HG03469 (cell line): ENCODE measurements at regions not wholly inside any gene's neighbourhood (a gene's known extent, or its start where the extent isn't known, plus 50 kb on each side); places are given as distances from the start of the nearest gene placed in this dataset.
"Not testable (repeated sequence)": the region's sequence is repeated elsewhere in the genome, so short reads cannot be mapped to it uniquely, and the experiment has no call there.

ENCODE experiments used
- ATAC-seq: cut with Tn5 transposase; IDR thresholded peaks from one replicate; pipeline ENCODE4 v1.9.1; 2021; ENCODE audit warnings: mild to moderate bottlenecking, moderate library complexity, moderate number of reproducible peaks; ENCODE audit not compliant: unreplicated experiment

GRCh38 chr5:75951158-75951557, 132.0 kb upstream of the SV2C start:
- ATAC-seq = no peak

- ATAC-seq = no peak
Measured at GRCh38 chr5:75948438-75948837, 134.7 kb upstream of the SV2C start.

DNA sequence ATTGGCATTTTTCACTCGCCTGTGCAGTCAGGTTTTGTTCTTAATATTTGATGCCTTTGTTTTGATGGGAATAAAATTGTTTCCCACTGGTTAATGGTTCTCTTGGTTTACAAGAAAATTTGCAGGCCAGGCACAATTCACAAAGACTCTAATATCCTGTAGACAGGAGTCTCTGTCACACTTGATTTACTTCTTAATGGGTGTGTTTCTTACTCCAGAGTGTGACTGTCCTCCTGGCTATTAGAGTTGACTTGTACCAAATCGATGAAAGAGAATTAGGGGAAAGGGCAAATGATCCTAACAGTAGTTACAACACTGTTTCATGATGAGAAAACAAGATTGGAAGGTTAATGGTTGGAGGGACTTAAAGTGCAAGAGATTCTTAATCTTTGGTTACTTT, 142.8 kb upstream of the SV2C start:
- ATAC-seq = no peak

DNA sequence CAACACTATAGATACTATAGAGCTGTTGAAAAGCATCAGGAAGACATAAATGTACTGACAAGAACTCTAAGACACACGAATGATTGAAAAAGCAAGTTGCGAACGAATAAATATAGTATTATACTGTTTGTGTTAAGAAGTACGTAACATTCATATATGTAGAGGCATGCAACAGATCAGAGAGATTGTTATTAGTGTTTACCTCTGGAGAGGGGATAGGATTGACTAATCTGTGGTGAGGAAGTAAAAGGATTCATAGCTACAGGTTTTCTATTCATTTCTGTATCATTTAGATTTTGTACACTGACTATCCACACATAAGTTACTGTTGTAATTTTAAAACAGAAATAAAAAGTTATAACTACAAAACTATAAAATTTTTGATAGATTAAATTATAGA, 147.6 kb upstream of the SV2C start:
- no peak for ATAC-seq

DNA sequence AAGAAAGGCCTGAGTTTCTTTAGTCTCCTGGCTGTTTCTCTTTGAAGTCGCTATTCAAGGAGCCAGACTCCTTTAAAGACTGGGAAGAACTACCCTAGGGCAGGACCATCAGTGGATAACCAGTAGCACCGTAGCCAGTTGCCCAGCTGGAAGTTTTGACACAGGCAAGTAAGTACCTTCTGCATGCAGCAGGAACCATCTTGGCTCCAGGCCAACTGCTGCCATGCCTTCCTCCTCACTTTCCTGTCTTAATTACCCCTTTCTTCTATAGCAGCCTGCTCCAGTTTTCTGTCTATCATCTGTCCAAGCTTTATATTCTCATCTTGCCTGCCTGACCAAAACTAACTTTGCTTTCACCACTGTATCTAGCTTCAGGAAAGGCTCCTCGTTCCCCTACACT, 149.7 kb upstream of the SV2C start:
- no peak for ATAC-seq

- no peak for ATAC-seq
Measured at GRCh38 chr5:75931175-75931574, 152.0 kb upstream of the SV2C start.

- no peak for ATAC-seq
Measured at GRCh38 chr5:75928992-75929391, 154.2 kb upstream of the SV2C start.

DNA sequence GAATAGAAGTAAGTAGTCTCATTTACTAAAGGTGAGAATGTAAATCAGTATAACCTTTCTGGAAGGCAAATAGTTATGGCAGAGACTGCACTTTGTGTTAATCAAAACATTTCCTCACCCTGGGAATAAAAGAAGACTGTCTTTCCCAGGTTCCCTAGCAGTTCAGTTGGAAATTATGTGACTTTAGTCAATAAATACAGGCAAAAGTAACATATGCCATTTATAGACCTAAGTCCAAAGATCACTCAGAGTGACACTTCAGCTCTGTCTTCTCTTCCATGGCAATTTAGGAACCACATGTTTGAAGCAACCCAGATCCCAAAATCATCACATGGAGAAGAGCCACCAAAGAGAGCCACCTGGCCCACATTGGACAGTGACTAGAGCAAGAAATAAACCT, 160.7 kb upstream of the SV2C start:
- ATAC-seq = no peak

GRCh38 chr5:75921011-75921410, 162.2 kb upstream of the SV2C start:
- ATAC-seq = no peak

GRCh38 chr5:75916144-75916543, 167.0 kb upstream of the SV2C start:
- no peak for ATAC-seq

DNA sequence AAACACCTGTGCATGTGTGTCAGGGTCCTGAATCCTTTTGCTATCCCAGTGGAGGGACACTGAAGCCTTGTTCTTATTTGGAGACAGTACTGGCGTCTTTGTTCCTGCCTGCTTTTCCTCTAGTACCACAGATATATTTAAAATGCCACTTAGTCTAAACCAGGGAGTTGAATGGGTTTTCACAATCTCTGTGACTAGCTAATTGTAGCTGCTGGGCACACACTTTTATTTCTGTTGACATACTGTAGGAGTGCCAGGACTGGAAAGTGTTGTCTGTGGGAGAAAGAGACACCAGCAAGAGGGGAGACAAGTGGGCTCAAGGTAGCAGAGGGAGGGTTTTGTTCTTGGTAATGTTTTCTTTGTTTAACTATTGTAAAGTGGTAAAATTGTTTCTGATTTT, 174.0 kb upstream of the SV2C start:
- no peak for ATAC-seq

DNA sequence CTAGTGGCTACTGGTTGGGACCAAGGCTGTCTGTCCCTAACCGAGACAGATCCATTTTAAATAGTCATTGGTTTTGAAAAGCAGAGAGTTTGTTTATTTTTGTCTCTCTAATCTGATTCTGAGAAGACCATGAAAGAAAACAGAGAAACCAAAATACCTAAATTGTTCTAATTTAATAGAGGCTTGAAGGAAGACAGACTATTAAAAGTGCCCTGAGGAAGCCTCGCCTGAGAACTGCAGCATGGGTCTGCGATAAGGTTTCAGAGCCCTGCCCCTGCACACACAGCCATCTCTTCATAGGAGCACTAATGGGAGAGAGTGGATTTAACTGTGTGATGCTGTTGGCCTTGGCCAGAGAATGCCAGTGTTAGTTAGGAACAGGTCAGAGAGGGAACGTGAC, 175.5 kb upstream of the SV2C start:
- ATAC-seq = no peak

- ATAC-seq = no peak
Measured at GRCh38 chr5:75894482-75894881, 177.2 kb upstream of the POC5 start.

GRCh38 chr5:75891736-75892135, 174.5 kb upstream of the POC5 start:
- ATAC-seq = no peak

DNA sequence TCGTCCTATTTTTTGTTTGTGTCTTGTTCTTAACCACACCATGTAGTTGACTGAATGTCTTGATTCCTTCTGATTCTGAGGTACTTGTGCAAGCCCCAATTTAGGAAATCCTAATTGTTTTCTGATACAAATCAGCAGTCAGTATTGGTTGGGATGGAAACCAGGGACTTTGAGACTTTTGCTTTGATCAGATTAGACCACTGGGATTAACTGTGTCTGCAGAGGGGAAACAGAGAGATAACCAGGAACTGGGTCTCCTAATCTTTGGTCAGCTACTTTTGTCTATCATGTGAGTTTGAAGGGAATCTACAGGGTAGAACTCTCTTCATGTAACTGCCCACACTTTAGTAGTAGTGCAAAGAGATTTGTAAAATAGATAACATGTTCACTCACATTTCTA, 173.8 kb upstream of the POC5 start:
- no peak for ATAC-seq

DNA sequence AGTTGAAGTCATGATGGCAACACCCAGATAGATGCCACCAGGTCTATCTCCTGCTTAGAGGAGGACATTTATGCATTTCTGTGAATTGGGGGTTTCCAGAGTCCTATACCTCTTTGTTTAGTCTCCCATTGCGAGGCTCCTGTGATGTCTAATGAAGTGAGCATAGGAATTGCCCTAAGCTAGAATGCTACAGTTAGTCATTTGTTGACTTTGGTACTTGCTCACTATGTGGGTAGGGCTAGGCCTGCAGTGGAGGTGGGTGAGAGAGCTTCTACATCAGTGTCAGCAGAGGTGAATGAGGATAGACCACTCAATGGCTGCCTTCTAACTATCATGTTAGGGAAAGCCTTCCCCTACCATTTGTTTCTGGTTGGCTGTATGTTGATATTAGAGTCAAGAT, 173.3 kb upstream of the POC5 start:
- ATAC-seq = no peak

DNA sequence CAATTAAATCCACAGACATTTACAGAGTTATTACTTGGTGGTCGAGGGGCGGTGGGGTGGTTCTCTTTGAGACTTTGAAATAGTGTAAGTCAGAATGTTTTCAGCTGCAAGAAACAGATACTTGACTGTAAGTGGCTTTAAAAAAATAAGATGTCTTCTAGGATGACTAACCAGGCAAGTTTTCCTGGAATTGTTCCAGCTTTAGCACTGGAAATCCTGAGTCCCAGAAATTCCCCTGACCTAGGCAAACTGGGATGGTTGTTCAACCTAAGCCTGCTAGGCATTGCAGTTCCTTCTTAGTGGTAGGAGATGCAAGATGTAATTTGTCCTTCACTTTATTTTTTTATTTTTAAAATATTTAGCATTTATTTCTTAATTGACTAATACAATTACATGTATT, 169.5 kb upstream of the POC5 start:
- ATAC-seq = no peak

DNA sequence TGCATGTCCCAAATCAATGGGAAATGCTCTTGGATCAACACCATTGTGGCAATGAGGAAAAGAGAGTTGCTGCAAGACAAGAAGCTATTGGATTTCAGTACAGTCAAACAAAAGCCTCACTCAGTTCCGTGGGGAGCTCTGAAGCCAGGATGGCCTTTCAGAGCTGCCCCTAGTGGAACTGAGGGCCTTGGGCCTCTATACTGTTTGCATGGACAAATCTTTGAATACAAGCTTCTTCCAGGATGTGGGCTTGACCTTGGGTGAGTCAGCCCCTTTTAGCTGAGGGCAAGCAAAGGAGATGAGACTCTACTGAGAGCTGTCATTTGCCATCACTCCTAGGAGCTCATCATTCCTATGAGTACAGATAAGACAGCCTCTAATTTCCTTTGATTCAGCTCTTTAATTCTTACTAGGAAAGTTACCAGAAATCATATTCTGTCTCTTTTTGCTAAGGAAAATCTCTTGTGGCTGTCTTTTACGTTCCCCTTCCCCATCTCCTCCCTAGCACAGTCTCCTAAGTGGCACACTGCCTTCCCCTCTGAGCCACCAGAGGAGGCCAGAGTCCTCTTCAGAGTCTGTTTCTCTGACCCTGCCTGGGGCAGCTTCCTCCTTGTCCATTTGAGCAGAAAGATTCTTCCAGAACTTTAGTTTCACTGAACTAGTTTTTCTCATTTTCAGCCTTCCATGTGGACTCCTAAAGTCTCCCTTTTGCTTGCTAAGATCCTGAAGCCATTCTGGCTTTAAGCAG, 168.8 kb upstream of the POC5 start:
- no peak for ATAC-seq

GRCh38 chr5:75885321-75885720, 168.1 kb upstream of the POC5 start:
- no peak for ATAC-seq

DNA sequence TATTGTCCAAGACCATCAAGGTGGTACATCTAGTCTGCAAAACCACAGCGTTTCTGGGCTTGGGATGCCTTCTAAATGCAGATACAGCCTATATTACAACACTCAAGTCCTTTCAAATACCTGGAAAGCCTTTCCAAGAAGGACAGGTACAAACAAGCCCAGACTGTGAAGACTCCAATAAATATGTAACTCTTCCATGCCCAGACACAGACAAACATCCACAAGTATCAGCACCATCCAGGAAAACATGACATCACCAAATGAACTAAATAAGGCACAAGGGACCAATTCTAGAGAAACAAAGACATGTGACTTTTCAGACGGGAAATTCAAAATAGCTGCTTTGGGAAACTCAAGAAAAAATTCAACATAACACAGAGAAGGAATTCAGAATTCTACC, 152.7 kb upstream of the POC5 start:
- ATAC-seq = no peak

GRCh38 chr5:75862872-75863271, 145.6 kb upstream of the POC5 start:
- ATAC-seq = no peak

GRCh38 chr5:75859621-75860020, 142.4 kb upstream of the POC5 start:
- not testable (repeated sequence) for ATAC-seq

DNA sequence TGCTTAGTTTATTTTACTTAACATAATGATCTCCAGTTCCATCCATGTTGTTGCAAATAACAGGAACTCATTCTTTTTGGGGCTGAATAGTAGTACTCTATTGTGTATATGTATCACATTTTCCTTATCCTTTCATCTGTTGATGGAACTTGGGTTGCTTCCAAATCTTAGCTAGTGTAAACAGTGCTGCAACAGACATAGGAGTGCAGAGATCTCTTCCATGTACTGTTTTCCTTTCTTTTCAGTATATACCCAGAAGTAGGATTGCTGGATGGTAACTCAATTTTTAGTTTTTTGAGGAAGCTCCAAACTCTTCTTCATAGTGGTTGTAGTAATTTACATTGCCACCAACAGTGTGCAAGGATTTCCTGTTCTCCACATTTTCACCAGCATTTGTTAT, 138.8 kb upstream of the POC5 start:
- no peak for ATAC-seq
